Right lobe of liver (tissue), 6 donors: ENCODE measurements at regions not wholly inside any gene's neighbourhood (a gene's known extent, or its start where the extent isn't known, plus 50 kb on each side); places are given as distances from the start of the nearest gene placed in this dataset.

Source experiments
- ATAC-seq, 4 donors: fragments of 200-7000 bp; cut with Tn5 transposase; one replicate each; pipeline ENCODE4 v1.9.1; 2020; ENCODE audit warnings: mild to moderate bottlenecking in 4 of 4, moderate library complexity in 4 of 4
- DNase-seq, 3 donors: peaks; one replicate each; pipeline ENCODE4 v3.0.0-alpha.2; 2020
- H3K27ac ChIP-seq, 3 donors: fragments of 200-600 bp; one replicate each; pipeline ENCODE4 v1.8.0; 2022
- H3K27me3 ChIP-seq, 2 donors: fragments of 200-600 bp; one replicate each; pipeline ENCODE4 v1.8.0; 2022
- H3K36me3 ChIP-seq, 4 donors: fragments of 200-600 bp; sonication (generic) in 1 of 4; one replicate each; pipeline versions ENCODE4 v1.5.1 to v1.8.0; 2017 to 2022; ENCODE audit warnings: control low read depth in 1 of 4
- H3K4me1 ChIP-seq, 4 donors: fragments of 200-600 bp; sonication (generic) in 1 of 4; one replicate each; pipeline versions ENCODE4 v1.5.1 to v1.8.0; 2017 to 2022; ENCODE audit warnings: control low read depth in 1 of 4
- H3K4me3 ChIP-seq, 3 donors: fragments of 200-600 bp; one replicate each; pipeline ENCODE4 v1.8.0; 2022
- H3K9me3 ChIP-seq, 4 donors: fragments of 200-600 bp; sonication (generic) in 1 of 4; one replicate each; pipeline versions ENCODE4 v1.5.1 to v1.8.0; 2017 to 2022; ENCODE audit warnings: control low read depth in 1 of 4
- CTCF ChIP-seq, 4 donors: fragments of 200-600 bp in 3 of 4; fragments of 450-650 bp in 1 of 4; IDR thresholded peaks; one replicate each; pipeline versions ENCODE4 v1.5.1 to v1.8.0; 2016 to 2022; ENCODE audit warnings: antibody characterized with exemption in 4 of 4, mild to moderate bottlenecking in 2 of 4
- POLR2A ChIP-seq: fragments of 450-650 bp; IDR thresholded peaks from one replicate; pipeline ENCODE4 v1.6.1; 2017; ENCODE audit warnings: antibody characterized with exemption, mild to moderate bottlenecking
- WGBS: methylation state at CpG from one replicate; pipeline ENCODE4 v1.1.6; 2018; ENCODE audit warnings: low coverage, low lambda C conversion rate; ENCODE audit not compliant: insufficient coverage; ENCODE audit errors: missing lambda C conversion rate; 5-methylcytosine and 5-hydroxymethylcytosine counted together
- intact Hi-C, 2 donors: fragments of 100-400 bp; cut with DNase I; formaldehyde crosslinking; loops; one replicate each; pipeline versions ENCODE4 v1.11.2 to v1.14.1; 2022
- donor health status: DM: no; HTN: yes; CAD: no.
- donor health status: DM: no; HTN: no; CAD: no.
- donor health status: DM: no; HTN: no; CAD: no.
- donor health status: DM: no; HTN: yes; CAD: no.
- donor health status: DM: no; HTN: yes; CAD: no.

GRCh38 chr10:121053151-121053550, 202.0 kb downstream of the WDR11 start:
- intact Hi-C loops: no loop called here
- H3K27me3 ChIP-seq: no peaks in the 10 kb centered on the region
- H3K27ac ChIP-seq: no peak overlapping the region
- no peaks in the 10 kb centered on the region for H3K4me1 ChIP-seq
- no peaks in the 10 kb centered on the region for H3K36me3 ChIP-seq
- H3K4me3 ChIP-seq: no peak overlapping the region
- no peak for DNase-seq
- ATAC-seq: no peak
- H3K9me3 ChIP-seq: no peaks in the 10 kb centered on the region
- TF ChIP-seq POLR2A: no peak
- no peak for TF ChIP-seq CTCF (IDR thresholded peaks at IDR 0.05)
- WGBS: 63% methylated on average over 3 of the region's 3 CpGs

- H3K36me3 ChIP-seq: no peaks in the 10 kb centered on the region
- no peaks in the 10 kb centered on the region for H3K27me3 ChIP-seq
- no peaks in the 10 kb centered on the region for H3K4me1 ChIP-seq
- no peak for TF ChIP-seq POLR2A
- TF ChIP-seq CTCF (IDR thresholded peaks at IDR 0.05): no peak
- no peak overlapping the region for H3K27ac ChIP-seq
- DNase-seq (no peak), ATAC-seq (no peak)
- H3K9me3 ChIP-seq: no peaks in the 10 kb centered on the region
- no peak overlapping the region for H3K4me3 ChIP-seq
- intact Hi-C loops: no loop called here
- WGBS: 68% methylated on average over 5 of the region's 5 CpGs
Measured at GRCh38 chr10:121054874-121055273, 203.7 kb downstream of the WDR11 start.

GRCh38 chr10:121057269-121057668, 206.1 kb downstream of the WDR11 start:
- Histone ChIP-seq H3K9me3 (no peaks in the 10 kb centered on the region), H3K36me3 (no peaks in the 10 kb centered on the region), H3K27me3 (no peaks in the 10 kb centered on the region), H3K4me3 (no peak overlapping the region), H3K4me1 (no peaks in the 10 kb centered on the region), H3K27ac (no peak overlapping the region)
- DNase-seq (no peak), ATAC-seq (no peak)
- TF ChIP-seq CTCF (IDR thresholded peaks at IDR 0.05): no peak
- TF ChIP-seq POLR2A: no peak
- 81% methylated on average over 4 of the region's 4 CpGs for WGBS
- intact Hi-C loops: no loop called here

- intact Hi-C loops: no loop called here
- DNase-seq (no peak), ATAC-seq (no peak)
- 80% methylated on average over 6 of the region's 6 CpGs for WGBS
- H3K36me3 ChIP-seq: no peaks in the 10 kb centered on the region
- H3K27ac ChIP-seq: no peak overlapping the region
- no peak overlapping the region for H3K4me3 ChIP-seq
- H3K9me3 ChIP-seq: no peaks in the 10 kb centered on the region
- no peak for TF ChIP-seq CTCF (IDR thresholded peaks at IDR 0.05)
- no peak for TF ChIP-seq POLR2A
- no peaks in the 10 kb centered on the region for H3K27me3 ChIP-seq
- no peaks in the 10 kb centered on the region for H3K4me1 ChIP-seq
Measured at GRCh38 chr10:121058082-121058481, 206.9 kb downstream of the WDR11 start.

GRCh38 chr10:121059351-121059750, 208.2 kb downstream of the WDR11 start:
- no peaks in the 10 kb centered on the region for H3K36me3 ChIP-seq
- DNase-seq (no peak), ATAC-seq (no peak)
- H3K9me3 ChIP-seq: no peaks in the 10 kb centered on the region
- H3K27me3 ChIP-seq: no peaks in the 10 kb centered on the region
- H3K4me1 ChIP-seq: peaks cover 0 to 5% (median 0%) of the 10 kb centered on the region in 4 donors
- WGBS: 31% methylated on average over 2 of the region's 4 CpGs
- H3K4me3 ChIP-seq: no peak overlapping the region
- no peak for TF ChIP-seq CTCF (IDR thresholded peaks at IDR 0.05)
- no peak for TF ChIP-seq POLR2A
- intact Hi-C loops: no loop called here
- H3K27ac ChIP-seq: no peak overlapping the region
